RWPE1 (cell line): ENCODE measurements at regions not wholly inside any gene's neighbourhood (a gene's known extent, or its start where the extent isn't known, plus 50 kb on each side); places are given as distances from the start of the nearest gene placed in this dataset.
A peak's percentile ranks its signal among the peaks of the same experiment; 100 is the strongest.

Experiments used
- CTCF ChIA-PET: fragments of 350-600 bp; sonication (Branson Sonifier 250); formaldehyde crosslinking; extraction: SDS; loops from one replicate; lab custom pipeline; 2021; lab: Yijun Ruan, JAX
- POLR2A ChIA-PET: fragments of 400-600 bp; formaldehyde crosslinking; extraction: SDS; loops from one replicate; lab custom pipeline; 2020; ENCODE audit warnings: antibody characterized with exemption; ENCODE audit not compliant: low non-redundant PET; lab: Yijun Ruan, JAX
- DNase-seq: peaks from one replicate; pipeline ENCODE4 v3.0.0; 2012; ENCODE audit warnings: low spot score
- H3K27ac ChIP-seq: fragments of 450-650 bp; 2 replicates; pipeline ENCODE4 v1.5.1; 2017
- CTCF ChIP-seq: fragments of 450-650 bp; conservative IDR thresholded peaks from 2 replicates; pipeline ENCODE4 v1.5.1; 2017; ENCODE audit warnings: low read depth, mild to moderate bottlenecking

- no peak for DNase-seq
- H3K27ac ChIP-seq, result no peak overlapping the region
- CTCF ChIA-PET, result no interaction called here
- no peak for TF ChIP-seq CTCF
- POLR2A ChIA-PET, result no interaction called here
These were observed 397.7 kb upstream of the SMARCA2 start for GRCh38 chr9:1617419-1617818.

GRCh38 chr9:1619915-1620710 lies 395.0 kb upstream of the SMARCA2 start:
- peak; percentile 50 for TF ChIP-seq CTCF
- no peak overlapping the region for H3K27ac ChIP-seq
- peak; percentile 5 for DNase-seq
- ChIA-PET CTCF (interaction anchor here (0.6 to 0.7 kb wide), 4 partner anchors 657 to 1007 kb away, joined by 3 to 6 read pairs (median 4); no protein-coding TSS in a partner anchor), POLR2A (no interaction called here)

- no peak for DNase-seq
- H3K27ac ChIP-seq, result no peak overlapping the region
- ChIA-PET POLR2A (no interaction called here), CTCF (no interaction called here)
- no peak for TF ChIP-seq CTCF
These were observed 377.7 kb upstream of the SMARCA2 start for GRCh38 chr9:1637401-1637800.

- POLR2A ChIA-PET, result no interaction called here
- no peak for TF ChIP-seq CTCF
- DNase-seq, result no peak
- no peak overlapping the region for H3K27ac ChIP-seq
- CTCF ChIA-PET, result no interaction called here
These were observed 376.0 kb upstream of the SMARCA2 start for GRCh38 chr9:1639166-1639565.

- peak; percentile 30 for DNase-seq
- no peak overlapping the region for H3K27ac ChIP-seq
- CTCF ChIA-PET, result interaction anchor here (0.6 kb wide), 1 partner anchor 191 kb away, joined by 7 read pairs; no protein-coding TSS in a partner anchor
- POLR2A ChIA-PET, result no interaction called here
- no peak for TF ChIP-seq CTCF
These were observed 367.4 kb upstream of the SMARCA2 start for GRCh38 chr9:1647776-1648175.

- CTCF ChIA-PET, result no interaction called here
- TF ChIP-seq CTCF, result no peak
These were observed 361.9 kb upstream of the SMARCA2 start for GRCh38 chr9:1653282-1653681.

More at GRCh38 chr9:1653282-1653681, 361.9 kb upstream of the SMARCA2 start:
- POLR2A ChIA-PET, result no interaction called here
- no peak overlapping the region for H3K27ac ChIP-seq
- no peak for DNase-seq
